OCI-LY7 (cell line): ENCODE measurements at regions not wholly inside any gene's neighbourhood (a gene's known extent, or its start where the extent isn't known, plus 50 kb on each side); places are given as distances from the start of the nearest gene placed in this dataset.

Source experiments
- CTCF ChIP-seq: fragments of 200-600 bp; sonication (generic); conservative IDR thresholded peaks from 2 replicates; pipeline ENCODE4 v1.5.1; 2014; ENCODE audit warnings: mild to moderate bottlenecking, antibody characterized with exemption, low read length, moderate library complexity, mixed read lengths
- EZH2phosphoT487 ChIP-seq: fragments of 200-600 bp; sonication (generic); IDR thresholded peaks from 2 replicates; pipeline ENCODE4 v1.6.1; 2018; ENCODE audit warnings: low read depth, borderline replicate concordance, mild to moderate bottlenecking, mixed run types, antibody characterized with exemption, low read length, moderate library complexity, mixed read lengths

DNA sequence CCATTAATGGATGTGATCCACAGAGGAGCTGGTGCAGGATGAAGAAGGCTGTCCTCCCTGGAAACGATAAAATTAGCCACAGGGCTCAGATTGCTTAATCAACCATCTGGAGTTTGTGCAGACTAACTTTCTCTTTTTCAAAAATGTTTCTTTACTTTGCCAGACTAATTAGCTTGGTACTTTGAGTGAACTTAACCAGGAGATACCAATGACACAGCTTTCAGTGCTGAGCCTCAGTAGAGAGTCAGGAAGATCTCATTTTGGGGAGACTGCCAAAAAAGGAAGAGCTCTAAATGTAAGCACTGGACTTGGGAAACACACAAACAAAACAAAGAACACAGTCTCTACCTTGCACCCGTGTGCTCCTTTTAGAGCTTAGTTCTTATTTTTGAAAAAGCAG lies 248.1 kb upstream of the DEPDC1 start:
- TF ChIP-seq CTCF (no peak), EZH2phosphoT487 (no peak)
